ENCODE measurements at regions not wholly inside any gene's neighbourhood (a gene's known extent, or its start where the extent isn't known, plus 50 kb on each side); places are given as distances from the start of the nearest gene placed in this dataset.

GRCh38 chr3:161875483-161875882 is 378.9 kb downstream of the OTOL1 start:
- Histone ChIP-seq H3K9me3 (ENCODE audit: insufficient read depth, low read length) (no peaks in the 10 kb centered on the region), H3K4me3 (ENCODE audit: low read length) (no peak overlapping the region), H3K4me2 (ENCODE audit: low read length) (no peak overlapping the region), H3K36me3 (replicated peaks; ENCODE audit: low read depth, low read length) (no peaks in the 10 kb centered on the region), H3K4me1 (ENCODE audit: low read length) (0 out of 2 replicates have a peak, but pooled peaks cover 6% of the 10 kb centered on the region), H3K27ac (ENCODE audit: low read length) (no peak overlapping the region), H2AFZ (ENCODE audit: low read depth, low read length) (no peak overlapping the region), H4K20me1 (ENCODE audit: insufficient read depth, low read length) (no peaks in the 10 kb centered on the region), H3K27me3 (ENCODE audit: low read depth, low read length) (no peaks in the 10 kb centered on the region), H3K79me2 (ENCODE audit: low read length) (no peaks in the 10 kb centered on the region), H3K9ac (ENCODE audit: low read length) (no peak overlapping the region)
- TF ChIP-seq CTCF (IDR thresholded peaks at IDR 0.05; ENCODE audit: low read depth, low read length) = no peak
- no peak for TF ChIP-seq EZH2phosphoT487 (IDR thresholded peaks at IDR 0.05; ENCODE audit: low read depth)

GRCh38 chr3:161879470-161879869 is 382.9 kb downstream of the OTOL1 start:
- Histone ChIP-seq H3K4me1 (ENCODE audit: low read length) (0 out of 2 replicates have a peak, but pooled peaks cover 6% of the 10 kb centered on the region), H3K4me2 (ENCODE audit: low read length) (no peak overlapping the region), H3K27ac (ENCODE audit: low read length) (no peak overlapping the region), H3K9ac (ENCODE audit: low read length) (no peak overlapping the region), H4K20me1 (ENCODE audit: insufficient read depth, low read length) (no peaks in the 10 kb centered on the region), H3K36me3 (replicated peaks; ENCODE audit: low read depth, low read length) (no peaks in the 10 kb centered on the region), H3K79me2 (ENCODE audit: low read length) (no peaks in the 10 kb centered on the region), H3K9me3 (ENCODE audit: insufficient read depth, low read length) (no peaks in the 10 kb centered on the region), H3K27me3 (ENCODE audit: low read depth, low read length) (no peaks in the 10 kb centered on the region), H2AFZ (ENCODE audit: low read depth, low read length) (no peak overlapping the region), H3K4me3 (ENCODE audit: low read length) (no peak overlapping the region)
- no peak for TF ChIP-seq CTCF (IDR thresholded peaks at IDR 0.05; ENCODE audit: low read depth, low read length)
- TF ChIP-seq EZH2phosphoT487 (IDR thresholded peaks at IDR 0.05; ENCODE audit: low read depth) = no peak

GRCh38 chr3:161884830-161885229 is 388.2 kb downstream of the OTOL1 start:
- 0 out of 2 replicates have a peak, but pooled peaks cover under 1% of the 10 kb centered on the region for H3K4me1 ChIP-seq (ENCODE audit: low read length)
- H2AFZ ChIP-seq (ENCODE audit: low read depth, low read length) = no peak overlapping the region
- no peaks in the 10 kb centered on the region for H3K36me3 ChIP-seq (replicated peaks; ENCODE audit: low read depth, low read length)
- H3K9me3 ChIP-seq (ENCODE audit: insufficient read depth, low read length) = no peaks in the 10 kb centered on the region
- no peak overlapping the region for H3K4me3 ChIP-seq (ENCODE audit: low read length)
- H3K79me2 ChIP-seq (ENCODE audit: low read length) = no peaks in the 10 kb centered on the region
- H3K27me3 ChIP-seq (ENCODE audit: low read depth, low read length) = no peaks in the 10 kb centered on the region
- no peaks in the 10 kb centered on the region for H4K20me1 ChIP-seq (ENCODE audit: insufficient read depth, low read length)
- TF ChIP-seq CTCF (IDR thresholded peaks at IDR 0.05; ENCODE audit: low read depth, low read length) (no peak), EZH2phosphoT487 (IDR thresholded peaks at IDR 0.05; ENCODE audit: low read depth) (no peak)
- no peak overlapping the region for H3K9ac ChIP-seq (ENCODE audit: low read length)
- H3K4me2 ChIP-seq (ENCODE audit: low read length) = no peak overlapping the region
- H3K27ac ChIP-seq (ENCODE audit: low read length) = no peak overlapping the region

GRCh38 chr3:161890147-161890625 is 393.6 kb downstream of the OTOL1 start:
- no peaks in the 10 kb centered on the region for H3K4me1 ChIP-seq (ENCODE audit: low read length)
- no peaks in the 10 kb centered on the region for H3K36me3 ChIP-seq (replicated peaks; ENCODE audit: low read depth, low read length)
- no peaks in the 10 kb centered on the region for H3K27me3 ChIP-seq (ENCODE audit: low read depth, low read length)
- H3K79me2 ChIP-seq (ENCODE audit: low read length) = no peaks in the 10 kb centered on the region
- no peak overlapping the region for H3K9ac ChIP-seq (ENCODE audit: low read length)
- no peaks in the 10 kb centered on the region for H4K20me1 ChIP-seq (ENCODE audit: insufficient read depth, low read length)
- no peak overlapping the region for H3K27ac ChIP-seq (ENCODE audit: low read length)
- no peaks in the 10 kb centered on the region for H3K9me3 ChIP-seq (ENCODE audit: insufficient read depth, low read length)
- no peak overlapping the region for H3K4me3 ChIP-seq (ENCODE audit: low read length)
- TF ChIP-seq CTCF (IDR thresholded peaks at IDR 0.05; ENCODE audit: low read depth, low read length) = no peak
- TF ChIP-seq EZH2phosphoT487 (IDR thresholded peaks at IDR 0.05; ENCODE audit: low read depth) = no peak
- no peak overlapping the region for H2AFZ ChIP-seq (ENCODE audit: low read depth, low read length)
- H3K4me2 ChIP-seq (ENCODE audit: low read length) = no peak overlapping the region

Measured in OCI-LY3 (cell line).